ENCODE measurements at regions not wholly inside any gene's neighbourhood (a gene's known extent, or its start where the extent isn't known, plus 50 kb on each side); places are given as distances from the start of the nearest gene placed in this dataset.
"Not testable (repeated sequence)": the region's sequence is repeated elsewhere in the genome, so short reads cannot be mapped to it uniquely, and the experiment has no call there.

GRCh38 chr17:63082273-63082861 is 116.3 kb downstream of the TANC2 start:
- peak; percentile 45 for DNase-seq

DNA sequence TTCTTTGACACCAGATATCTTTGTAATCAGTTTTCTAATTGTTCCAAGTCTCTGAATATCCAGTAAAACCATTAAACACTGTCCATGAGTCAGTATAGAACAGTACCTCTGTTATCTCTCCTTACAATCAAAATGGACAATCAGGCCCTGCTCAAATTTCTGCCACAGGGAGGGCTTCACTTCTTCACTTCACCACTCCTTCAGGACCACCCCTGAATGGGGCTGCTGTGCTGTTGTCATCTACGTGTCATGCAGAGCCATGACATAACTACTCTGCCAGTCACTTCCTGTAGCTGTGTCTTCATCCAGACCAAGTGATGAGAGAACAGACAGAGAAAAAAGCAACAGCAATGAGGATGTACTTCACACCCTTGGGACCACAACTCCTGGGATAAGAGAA is 116.9 kb downstream of the TANC2 start:
- DNase-seq, result peak; percentile 60

DNA sequence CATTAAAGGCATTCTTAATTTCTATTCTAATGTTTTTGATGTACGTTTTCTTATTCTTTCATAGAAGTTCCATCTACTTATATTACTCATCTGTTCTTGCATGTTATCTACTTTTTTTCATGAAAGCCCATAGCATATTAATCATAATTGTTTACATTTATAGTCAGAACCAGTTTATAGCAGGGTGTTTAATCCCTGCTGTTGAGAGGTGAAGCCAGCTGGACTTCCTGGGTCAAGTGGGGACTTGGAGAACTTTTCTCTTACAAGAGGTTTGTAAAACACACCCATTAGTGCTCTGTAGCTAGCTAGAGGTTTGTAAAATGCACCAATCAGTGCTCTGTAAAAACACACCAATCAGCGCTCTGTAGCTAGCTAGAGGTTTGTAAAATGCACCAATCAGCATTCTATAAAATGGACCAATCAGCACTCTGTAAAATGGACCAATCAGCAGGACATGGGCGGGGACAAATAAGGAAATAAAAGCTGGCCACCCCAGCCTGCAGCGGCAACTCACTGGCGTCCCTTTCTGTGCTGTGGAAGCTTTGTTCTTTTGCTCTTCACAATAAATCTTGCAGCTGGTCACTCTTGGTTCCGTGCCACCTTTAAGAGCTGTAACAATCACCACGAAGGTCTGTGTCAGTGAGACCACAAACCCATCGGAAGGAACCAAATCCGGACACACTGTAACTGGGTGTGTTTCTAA is 120.6 kb downstream of the TANC2 start:
- no peak for DNase-seq

- DNase-seq, result not testable (repeated sequence)
Observed at GRCh38 chr17:63090358-63091114, 124.5 kb downstream of the TANC2 start.

DNA sequence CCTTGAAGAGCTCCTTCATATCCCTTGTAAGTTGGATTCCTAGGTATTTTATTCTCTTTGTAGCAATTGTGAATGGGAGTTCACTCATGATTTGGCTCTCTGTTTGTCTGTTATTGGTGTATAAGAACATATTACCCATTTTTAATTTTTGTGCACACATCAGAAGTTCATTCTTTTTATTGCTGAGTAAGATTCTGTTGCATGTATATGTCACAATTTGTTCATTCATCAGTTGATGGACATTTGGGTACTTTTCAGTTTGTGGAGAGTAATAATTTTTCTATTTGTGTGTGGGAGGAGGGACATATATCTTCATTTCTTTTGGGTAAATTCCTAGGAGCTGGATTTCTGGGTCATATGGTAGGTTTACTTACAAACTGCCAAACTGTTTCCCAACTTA is 125.9 kb downstream of the TANC2 start:
- not testable (repeated sequence) for DNase-seq

GRCh38 chr17:63094631-63095030 is 128.6 kb downstream of the TANC2 start:
- DNase-seq, result no peak

- DNase-seq, result no peak
Observed at GRCh38 chr17:63095459-63095858, 129.4 kb downstream of the TANC2 start.

- no peak for DNase-seq
Observed at GRCh38 chr17:63095879-63096278, 129.8 kb downstream of the TANC2 start.

- DNase-seq, result peak; percentile 45
Observed at GRCh38 chr17:63096426-63096825, 130.4 kb downstream of the TANC2 start.

GRCh38 chr17:63099425-63099824 is 133.4 kb downstream of the TANC2 start:
- DNase-seq, result no peak

DNA sequence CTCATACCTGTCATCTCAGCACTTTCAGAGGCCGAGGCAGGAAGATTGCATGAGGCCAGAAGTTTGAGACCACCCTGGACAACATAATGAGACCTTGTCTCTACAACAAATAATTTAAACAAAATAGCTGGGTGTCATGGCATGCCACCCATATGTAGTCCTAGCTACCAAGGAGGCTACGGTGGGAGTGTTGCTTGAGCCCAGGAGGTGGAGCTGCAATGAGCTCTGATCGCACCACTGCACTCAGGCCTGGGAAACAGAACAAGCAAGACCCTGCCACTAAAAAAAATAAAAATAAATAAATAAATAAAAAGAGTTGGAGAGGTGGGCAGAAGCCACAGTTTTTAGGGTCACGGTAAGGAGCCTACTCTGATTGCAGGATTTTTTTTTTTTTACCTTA is 136.0 kb downstream of the TANC2 start:
- no peak for DNase-seq

- DNase-seq, result no peak
Observed at GRCh38 chr17:63106050-63106449, 140.0 kb downstream of the TANC2 start.

- no peak for DNase-seq
Observed at GRCh38 chr17:63109661-63110060, 143.6 kb downstream of the TANC2 start.

- no peak for DNase-seq
Observed at GRCh38 chr17:63113167-63113566, 147.1 kb downstream of the TANC2 start.

DNA sequence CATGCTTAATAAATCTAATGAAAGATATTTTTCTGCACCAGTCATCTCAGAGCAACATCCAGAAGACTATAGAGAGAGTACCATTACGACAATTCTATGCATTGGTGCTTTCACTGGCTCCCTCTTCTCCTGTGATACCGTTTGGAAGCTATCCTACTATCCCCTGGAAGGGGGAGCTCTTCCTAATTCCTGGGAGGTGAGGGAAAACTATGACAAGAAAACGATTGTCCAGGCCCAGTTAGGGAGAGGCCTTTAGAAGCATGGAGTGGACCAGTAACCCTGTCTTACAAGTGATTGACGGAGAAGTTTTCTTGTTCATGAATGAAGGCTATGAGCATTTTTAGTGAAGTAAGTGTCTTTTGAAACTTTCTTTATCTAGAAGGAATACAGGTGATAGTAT is 150.2 kb downstream of the TANC2 start:
- peak; percentile 13 for DNase-seq

DNA sequence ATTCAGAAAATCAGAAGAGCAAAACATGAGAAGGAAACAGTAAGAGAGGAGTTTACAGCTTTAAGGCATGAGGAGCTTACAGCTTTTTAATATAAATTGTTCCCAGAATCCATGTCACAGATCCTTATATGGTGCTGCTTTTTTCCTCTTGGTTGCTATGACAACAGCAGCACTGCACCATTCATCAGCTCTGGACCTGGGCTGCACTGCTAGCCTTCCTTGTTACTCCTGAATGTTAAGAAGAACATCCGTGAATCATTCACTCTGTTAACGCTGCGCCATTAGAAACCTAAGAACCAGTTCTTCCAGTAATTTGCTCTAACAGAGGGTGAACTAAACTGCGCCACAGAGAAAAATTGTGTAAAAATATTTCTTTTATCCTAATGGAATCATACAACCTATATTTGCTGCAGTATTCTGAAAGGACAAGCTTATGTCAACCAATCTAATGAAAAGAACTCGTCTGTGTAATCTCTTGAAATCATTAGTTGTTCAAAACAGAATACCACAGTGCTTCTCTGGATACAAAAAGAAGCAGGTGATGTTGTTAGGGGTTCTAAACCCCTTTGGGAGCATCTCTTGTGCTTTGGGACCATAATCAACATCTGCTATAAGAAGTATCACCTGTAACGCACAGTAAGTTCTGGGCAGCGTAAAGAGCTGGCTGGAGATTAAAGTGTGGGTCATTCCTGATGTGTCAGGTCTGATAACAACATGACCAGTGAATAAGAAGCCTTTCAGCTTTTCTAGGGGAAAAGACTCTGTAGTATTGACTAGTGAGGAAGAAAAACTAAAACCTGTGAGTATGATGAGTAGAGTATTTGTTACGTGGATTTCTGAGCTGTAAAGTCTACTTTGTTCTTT is 151.2 kb downstream of the TANC2 start:
- DNase-seq, result peak; percentile 63

GRCh38 chr17:63120406-63120805 is 154.4 kb downstream of the TANC2 start:
- DNase-seq, result peak; percentile 49

- DNase-seq, result no peak
Observed at GRCh38 chr17:63124536-63124935, 158.5 kb downstream of the TANC2 start.

DNA sequence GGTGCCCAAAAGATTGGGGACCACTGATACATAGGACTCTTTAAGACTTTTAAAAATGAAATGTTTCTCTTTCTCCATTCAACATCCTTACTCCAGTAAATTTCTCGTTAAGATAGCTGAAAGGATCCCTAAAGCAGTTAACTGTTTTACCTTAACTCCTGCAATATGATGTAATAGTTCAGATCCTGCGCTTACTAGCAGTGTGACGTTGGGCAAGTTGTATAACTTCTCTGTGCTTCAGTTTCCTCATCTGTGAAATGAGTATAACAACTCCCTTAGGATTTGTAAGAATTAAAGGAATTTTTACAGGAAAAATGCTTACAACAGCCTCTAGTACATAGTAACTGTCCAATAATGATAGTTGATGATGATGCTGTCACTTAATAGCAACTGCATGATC is 158.9 kb downstream of the TANC2 start:
- no peak for DNase-seq

DNA sequence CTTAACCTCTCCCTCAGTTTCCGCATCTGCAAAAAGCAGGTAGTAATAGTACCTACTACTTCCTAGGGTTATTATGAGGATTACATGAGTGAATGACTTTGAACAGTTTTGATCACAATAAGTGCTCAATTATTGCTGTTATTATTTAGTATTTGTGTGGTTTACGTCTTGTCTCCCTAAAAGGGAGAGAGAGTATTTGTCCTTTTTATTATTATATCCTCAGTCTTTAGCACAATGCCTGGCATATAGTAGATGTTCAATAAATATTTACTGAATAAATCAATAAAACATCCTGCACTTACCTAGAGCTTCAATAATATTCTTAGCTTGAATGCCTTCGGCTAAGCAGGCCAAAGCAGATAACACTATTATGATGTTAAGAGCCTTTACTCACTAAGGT is 160.0 kb downstream of the TANC2 start:
- no peak for DNase-seq

DNA sequence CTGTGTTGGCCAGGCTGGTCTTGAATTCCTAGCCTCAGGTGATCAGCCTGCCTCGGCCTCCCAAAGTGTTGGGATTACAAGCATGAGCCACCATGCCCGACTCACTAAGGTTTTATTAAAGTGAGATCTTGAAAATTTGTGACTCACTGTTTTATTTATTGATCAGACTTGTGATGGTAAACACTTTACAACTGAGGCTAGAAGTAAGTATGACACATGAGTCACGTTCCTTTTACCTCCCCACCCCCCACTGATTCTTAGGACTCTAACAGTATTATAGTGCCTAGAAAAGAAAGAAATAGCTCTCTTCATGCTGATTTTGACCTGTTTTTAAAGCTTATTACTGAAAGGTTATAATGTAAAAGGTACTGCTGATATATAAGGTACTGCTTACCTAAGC is 160.6 kb downstream of the TANC2 start:
- peak; percentile 9 for DNase-seq

DNA sequence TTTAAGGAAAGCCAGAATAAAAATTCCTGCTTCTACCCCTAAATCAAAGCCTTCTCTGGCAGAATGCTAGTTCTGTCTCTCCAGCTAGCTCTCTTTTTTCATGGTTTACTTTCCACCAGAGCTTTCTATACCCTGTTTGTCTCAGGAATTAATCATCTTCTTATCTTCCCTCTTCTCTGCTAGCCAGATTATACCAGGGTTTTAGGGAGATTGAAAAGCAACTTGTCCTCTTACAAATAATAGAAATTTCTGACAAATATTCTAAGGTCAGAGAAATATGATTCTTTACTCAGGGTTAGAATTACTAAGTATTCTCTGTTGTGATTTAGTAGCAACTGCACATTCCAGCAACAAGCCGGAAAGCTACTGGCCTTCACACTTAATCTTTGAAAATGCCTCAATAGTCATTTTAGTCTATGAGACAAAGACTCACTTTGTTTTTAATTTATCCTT is 166.4 kb downstream of the TANC2 start:
- DNase-seq, result no peak

- DNase-seq, result no peak
Observed at GRCh38 chr17:63133491-63133890, 167.5 kb downstream of the TANC2 start.
